GM12892 (cell line): ENCODE measurements at regions not wholly inside any gene's neighbourhood (a gene's known extent, or its start where the extent isn't known, plus 50 kb on each side); places are given as distances from the start of the nearest gene placed in this dataset.
"Not testable (repeated sequence)": the region's sequence is repeated elsewhere in the genome, so short reads cannot be mapped to it uniquely, and the experiment has no call there.

Source experiments
- DNase-seq: peaks from one replicate; pipeline ENCODE4 v3.0.0; 2011; ENCODE audit not compliant: insufficient read length
- FAIRE-seq: peaks from 2 replicates; lab custom pipeline; 2011; peaks lifted over from hg19 to GRCh38; lab: Jason Lieb, UNC
- POLR2A ChIP-seq: IDR thresholded peaks from 2 replicates; pipeline ENCODE4 v1.6.1; 2011; ENCODE audit warnings: low read depth, low read length, control low read depth
- POLR2AphosphoS5 ChIP-seq: IDR thresholded peaks from 2 replicates; pipeline ENCODE4 v1.6.1; 2011; ENCODE audit warnings: low read depth, low read length, control low read depth
- TAF1 ChIP-seq: IDR thresholded peaks from 2 replicates; pipeline ENCODE4 v1.6.1; 2011; ENCODE audit warnings: low read depth, mild to moderate bottlenecking, control low read depth, low read length, borderline replicate concordance

- no peak for TF ChIP-seq POLR2A
- no peak for TF ChIP-seq POLR2AphosphoS5
- TF ChIP-seq TAF1, result no peak
- DNase-seq, result no peak
Observed at GRCh38 chr3:28150465-28151206, 90.8 kb upstream of the CMC1 start.

DNA sequence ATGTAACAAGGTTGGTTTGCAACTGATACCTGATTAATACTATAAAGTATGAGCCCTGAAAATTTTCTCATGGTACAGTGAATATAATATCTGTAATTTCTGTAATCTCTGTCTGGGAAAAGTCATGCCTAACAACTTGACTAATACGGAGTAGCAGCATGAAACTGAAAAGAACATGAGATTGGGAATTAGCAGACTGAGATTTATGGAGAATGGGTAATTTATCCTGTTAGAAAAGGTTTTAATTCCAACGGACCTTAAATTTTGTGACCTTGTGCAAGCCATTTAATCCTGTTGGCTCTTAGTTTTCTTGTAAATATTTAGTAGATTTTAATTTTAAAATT is 90.2 kb upstream of the CMC1 start:
- DNase-seq (no peak), FAIRE-seq (no peak)
- TF ChIP-seq POLR2AphosphoS5, result no peak
- TF ChIP-seq POLR2A, result no peak
- TF ChIP-seq TAF1, result no peak

More at GRCh38 chr3:28150465-28151206, 90.8 kb upstream of the CMC1 start:
- no peak for FAIRE-seq

DNA sequence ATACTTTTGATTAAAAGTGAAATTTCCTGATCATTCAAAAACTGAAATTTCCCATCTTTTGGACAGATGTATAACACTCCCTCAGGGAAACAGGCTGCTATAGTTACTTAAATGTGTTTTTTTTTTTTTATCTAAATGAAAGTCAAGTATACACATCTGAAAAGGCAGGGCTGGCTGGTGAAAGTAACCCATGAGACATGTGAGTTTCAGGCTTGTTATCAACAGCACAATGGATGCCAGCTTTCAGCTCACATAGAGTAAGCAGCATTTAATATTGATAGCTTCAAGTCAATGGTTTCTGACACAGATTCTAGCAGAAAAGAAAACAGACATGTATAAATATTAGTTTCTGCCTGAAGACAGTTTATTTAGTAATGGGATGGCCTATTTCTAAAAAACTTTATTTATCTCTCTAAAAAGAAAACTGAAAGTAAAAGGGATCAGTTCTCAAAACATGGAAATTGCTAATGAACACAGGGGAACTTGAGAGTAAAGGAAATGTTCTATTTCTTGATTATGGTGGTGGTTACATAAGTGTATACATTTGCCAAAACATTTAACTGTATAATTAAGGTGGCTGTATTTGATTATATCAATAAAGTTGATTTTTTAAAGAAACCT is 89.7 kb upstream of the CMC1 start:
- TF ChIP-seq POLR2AphosphoS5 (no peak), POLR2A (no peak), TAF1 (no peak)
- DNase-seq, result no peak
- no peak for FAIRE-seq

GRCh38 chr3:28155631-28156030 is 85.8 kb upstream of the CMC1 start:
- FAIRE-seq, result no peak
- TF ChIP-seq POLR2A, result no peak
- TF ChIP-seq TAF1, result no peak
- TF ChIP-seq POLR2AphosphoS5, result no peak
- no peak for DNase-seq

GRCh38 chr3:28156599-28156998 is 84.8 kb upstream of the CMC1 start:
- DNase-seq, FAIRE-seq: not testable (repeated sequence)

DNA sequence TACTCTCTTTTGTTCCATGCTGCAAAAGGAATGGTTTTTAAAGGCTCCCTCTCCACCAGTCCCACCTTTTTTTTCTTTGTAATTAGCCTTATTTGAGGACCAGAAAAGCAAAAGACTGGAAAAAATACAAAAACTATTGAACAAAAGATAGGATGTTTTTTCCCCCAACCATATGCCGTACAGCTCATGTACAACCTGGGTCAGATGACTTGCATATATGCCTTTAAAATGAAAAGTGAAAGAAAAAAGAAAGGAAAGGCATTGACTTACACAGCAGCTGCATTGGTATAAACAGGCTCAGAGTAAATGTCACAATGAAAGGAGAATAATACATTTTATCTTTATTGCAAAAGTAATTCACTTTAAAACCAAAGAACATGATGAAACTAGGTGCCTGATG is 69.5 kb upstream of the CMC1 start:
- DNase-seq, result no peak
- TF ChIP-seq TAF1 (no peak), POLR2AphosphoS5 (no peak), POLR2A (no peak)
- FAIRE-seq, result no peak

- DNase-seq (no peak), FAIRE-seq (no peak)
- no peak for TF ChIP-seq POLR2A
- TF ChIP-seq TAF1, result no peak
- TF ChIP-seq POLR2AphosphoS5, result no peak
Observed at GRCh38 chr3:28172748-28173147, 68.7 kb upstream of the CMC1 start.

- no peak for DNase-seq
- FAIRE-seq, result no peak
- TF ChIP-seq TAF1 (no peak), POLR2A (no peak), POLR2AphosphoS5 (no peak)
Observed at GRCh38 chr3:28173836-28174235, 67.6 kb upstream of the CMC1 start.

GRCh38 chr3:28186748-28187147 is 54.7 kb upstream of the CMC1 start:
- no peak for TF ChIP-seq POLR2A
- no peak for TF ChIP-seq TAF1
- TF ChIP-seq POLR2AphosphoS5, result no peak
- FAIRE-seq (no peak), DNase-seq (no peak)

GRCh38 chr3:28188686-28189085 is 52.7 kb upstream of the CMC1 start:
- no peak for TF ChIP-seq TAF1
- TF ChIP-seq POLR2AphosphoS5, result no peak
- no peak for TF ChIP-seq POLR2A
- no peak for FAIRE-seq
- no peak for DNase-seq

DNA sequence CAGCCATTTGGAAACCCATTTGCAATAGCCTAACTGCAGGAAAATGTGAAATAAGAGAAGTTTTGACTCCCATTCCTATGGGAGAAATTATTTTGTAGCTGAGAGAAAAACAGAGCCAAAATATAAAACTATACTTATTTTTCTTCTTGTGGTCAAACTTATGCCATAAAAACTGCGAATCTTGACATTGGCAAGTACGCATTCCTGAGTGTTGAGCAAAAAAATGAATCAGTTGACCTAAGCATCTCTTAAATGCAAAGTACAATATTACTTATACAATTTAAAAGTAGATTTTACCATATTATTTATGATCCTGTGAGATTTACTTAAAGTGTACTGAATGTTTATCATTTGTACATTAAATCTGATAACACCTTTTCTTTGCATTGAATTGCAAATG is 50.1 kb upstream of the CMC1 start:
- DNase-seq (no peak), FAIRE-seq (no peak)
- TF ChIP-seq POLR2A (no peak), TAF1 (no peak), POLR2AphosphoS5 (no peak)
